GM12864 (cell line): ENCODE measurements at regions not wholly inside any gene's neighbourhood (a gene's known extent, or its start where the extent isn't known, plus 50 kb on each side); places are given as distances from the start of the nearest gene placed in this dataset.

ENCODE experiments used
- DNase-seq: peaks from one replicate; pipeline ENCODE4 v3.0.0-alpha.2; 2011; ENCODE audit warnings: low read depth
- H3K4me3 ChIP-seq: 2 replicates; pipeline ENCODE4 v1.5.1; 2011; ENCODE audit warnings: mild to moderate bottlenecking, low read depth, low read length, control low read depth
- CTCF ChIP-seq: IDR thresholded peaks from 2 replicates; pipeline ENCODE4 v1.5.1; 2011; ENCODE audit warnings: low read depth, mild to moderate bottlenecking, moderate library complexity, low read length, control low read depth, inconsistent platforms; ENCODE audit errors: missing control alignments

GRCh38 chr11:95559899-95560298, 229.7 kb downstream of the FAM76B start:
- DNase-seq: no peak

GRCh38 chr11:95557376-95557775, 232.2 kb downstream of the FAM76B start:
- no peak for DNase-seq
- H3K4me3 ChIP-seq: no peak overlapping the region
- TF ChIP-seq CTCF: no peak

More at GRCh38 chr11:95559899-95560298, 229.7 kb downstream of the FAM76B start:
- TF ChIP-seq CTCF: no peak
- no peak overlapping the region for H3K4me3 ChIP-seq

GRCh38 chr11:95556342-95557163, 233.0 kb downstream of the FAM76B start:
- TF ChIP-seq CTCF: no peak
- DNase-seq: peak; percentile 75

GRCh38 chr11:95556011-95556341, 233.6 kb downstream of the FAM76B start:
- H3K4me3 ChIP-seq: no peak overlapping the region

More at GRCh38 chr11:95556342-95557163, 233.0 kb downstream of the FAM76B start:
- no peak overlapping the region; the same call in 1 of the 2 replicates for H3K4me3 ChIP-seq

GRCh38 chr11:95554911-95555310, 234.7 kb downstream of the FAM76B start:
- no peak for TF ChIP-seq CTCF

More at GRCh38 chr11:95556011-95556341, 233.6 kb downstream of the FAM76B start:
- TF ChIP-seq CTCF: no peak
- DNase-seq: no peak

GRCh38 chr11:95549301-95549700, 240.3 kb downstream of the FAM76B start:
- DNase-seq: no peak
- H3K4me3 ChIP-seq: no peak overlapping the region
- no peak for TF ChIP-seq CTCF

More at GRCh38 chr11:95554911-95555310, 234.7 kb downstream of the FAM76B start:
- H3K4me3 ChIP-seq: no peak overlapping the region
- DNase-seq: no peak

- DNase-seq: no peak
- TF ChIP-seq CTCF: no peak
- no peak overlapping the region for H3K4me3 ChIP-seq
These were observed 241.2 kb downstream of the FAM76B start for GRCh38 chr11:95548416-95548815.
